GM21526 (cell line): ENCODE measurements at regions not wholly inside any gene's neighbourhood (a gene's known extent, or its start where the extent isn't known, plus 50 kb on each side); places are given as distances from the start of the nearest gene placed in this dataset.
"Not testable (repeated sequence)": the region's sequence is repeated elsewhere in the genome, so short reads cannot be mapped to it uniquely, and the experiment has no call there.

ENCODE experiments used
- ATAC-seq: cut with Tn5 transposase; IDR thresholded peaks from one replicate; pipeline ENCODE4 v1.9.1; 2021; ENCODE audit warnings: moderate library complexity; ENCODE audit not compliant: unreplicated experiment, low FRiP score

DNA sequence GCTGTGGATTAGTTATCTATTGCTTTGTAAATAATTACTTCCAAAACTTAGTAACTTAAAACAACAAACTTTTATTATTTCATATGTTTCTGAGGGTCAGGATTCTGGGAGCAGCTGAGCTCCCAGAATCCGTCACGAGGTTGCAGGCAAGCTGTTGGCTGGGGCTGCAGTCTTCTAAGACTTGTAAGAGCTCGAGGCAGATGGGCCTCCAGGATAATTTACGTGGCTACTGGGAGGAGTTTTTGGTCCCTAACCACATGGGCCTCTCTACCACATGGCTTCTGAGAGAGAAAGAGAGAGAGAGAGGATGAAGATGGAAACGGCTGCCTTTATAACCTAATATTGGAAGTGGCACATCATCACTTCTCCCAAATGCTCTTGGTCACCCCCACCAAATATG lies 64.9 kb upstream of the SULF2 start:
- ATAC-seq = no peak

DNA sequence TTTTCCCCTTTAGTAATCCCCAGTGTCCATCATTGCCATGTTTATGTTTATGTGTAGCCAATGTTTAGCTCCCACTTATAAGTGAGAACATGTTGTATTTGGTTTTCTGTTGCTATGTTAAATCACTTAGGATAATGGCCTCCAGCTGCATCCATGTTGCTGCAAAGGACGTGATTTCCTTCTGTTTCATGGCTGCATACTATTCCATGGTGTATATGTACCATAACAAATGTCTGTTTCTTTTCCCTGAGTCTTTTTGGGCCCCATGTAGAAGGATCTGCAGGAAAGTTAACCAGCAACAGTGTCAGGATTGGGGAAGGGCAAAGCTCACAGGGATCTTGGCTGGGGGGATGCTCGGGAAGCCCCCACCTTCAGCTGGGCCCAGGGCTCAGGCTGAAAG lies 64.3 kb upstream of the SULF2 start:
- no peak for ATAC-seq

- ATAC-seq = no peak
Observed at GRCh38 chr20:47849006-47849405, 63.7 kb upstream of the SULF2 start.

GRCh38 chr20:47848534-47848933 lies 63.3 kb upstream of the SULF2 start:
- ATAC-seq = not testable (repeated sequence)

- no peak for ATAC-seq
Observed at GRCh38 chr20:47847884-47848485, 62.7 kb upstream of the SULF2 start.

GRCh38 chr20:47847220-47847619 lies 61.9 kb upstream of the SULF2 start:
- not testable (repeated sequence) for ATAC-seq

DNA sequence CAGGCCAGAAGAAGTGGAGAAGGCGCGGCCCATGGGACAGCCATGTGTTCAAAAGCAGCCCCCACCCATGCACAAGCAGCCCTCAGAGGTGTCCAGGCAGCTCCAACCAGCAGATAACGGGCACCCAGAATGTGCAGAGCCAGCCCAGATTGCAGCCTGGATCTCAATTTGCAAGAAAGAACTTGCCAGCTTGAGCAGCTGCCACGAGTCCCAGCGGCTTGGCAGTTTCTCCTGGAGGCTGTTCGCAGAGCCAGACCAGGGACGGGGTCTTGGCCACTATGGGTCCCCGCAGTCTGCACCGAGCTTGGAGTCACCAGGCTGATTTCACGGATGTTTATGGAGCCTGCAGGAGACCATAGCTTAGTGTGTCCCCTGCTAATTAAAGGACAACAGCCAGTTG lies 61.4 kb upstream of the SULF2 start:
- not testable (repeated sequence) for ATAC-seq

- ATAC-seq = not testable (repeated sequence)
Observed at GRCh38 chr20:47845382-47845977, 60.2 kb upstream of the SULF2 start.

GRCh38 chr20:47844568-47844906 lies 59.3 kb upstream of the SULF2 start:
- ATAC-seq = not testable (repeated sequence)

- ATAC-seq = no peak
Observed at GRCh38 chr20:47843886-47844567, 58.7 kb upstream of the SULF2 start.

- not testable (repeated sequence) for ATAC-seq
Observed at GRCh38 chr20:47842950-47843349, 57.7 kb upstream of the SULF2 start.

DNA sequence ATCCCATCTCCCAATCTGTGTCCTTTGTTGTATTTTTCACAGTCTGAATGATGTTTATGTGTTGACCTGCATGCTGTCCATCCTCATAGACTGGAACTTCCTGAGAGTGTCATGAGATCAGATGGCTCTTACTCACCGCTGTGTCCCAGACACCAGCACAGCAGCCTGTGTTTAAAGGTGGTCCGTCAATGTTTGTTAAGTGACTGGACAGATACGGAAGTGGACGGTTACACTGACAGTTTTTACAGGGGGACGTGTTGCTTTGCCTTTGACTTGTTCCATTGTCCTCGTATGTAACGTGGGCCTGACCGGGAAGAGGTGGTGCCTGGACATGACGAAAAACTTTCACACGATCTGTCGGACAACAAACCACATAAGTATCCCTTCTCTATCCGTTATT lies 56.7 kb upstream of the SULF2 start:
- not testable (repeated sequence) for ATAC-seq

- not testable (repeated sequence) for ATAC-seq
Observed at GRCh38 chr20:47836256-47836817, 51.1 kb upstream of the SULF2 start.
